ENCODE measurements at regions not wholly inside any gene's neighbourhood (a gene's known extent, or its start where the extent isn't known, plus 50 kb on each side); places are given as distances from the start of the nearest gene placed in this dataset.
"Not testable (repeated sequence)": the region's sequence is repeated elsewhere in the genome, so short reads cannot be mapped to it uniquely, and the experiment has no call there.

- no peak overlapping the region for H3K27ac Mint-ChIP-seq
- H3K4me3 Mint-ChIP-seq (ENCODE audit: low read depth), result no peak overlapping the region
- peaks cover 3% of the 10 kb centered on the region for H3K9me3 Mint-ChIP-seq (ENCODE audit: low read depth)
- no peaks in the 10 kb centered on the region for H3K27me3 Mint-ChIP-seq
- no peaks in the 10 kb centered on the region for H3K36me3 Mint-ChIP-seq (ENCODE audit: insufficient read depth)
- H3K4me1 Mint-ChIP-seq (ENCODE audit: low read depth), result peaks cover 29% of the 10 kb centered on the region
- DNase-seq (ENCODE audit: low spot score, unreplicated experiment), result no peak
- no peak for TF ChIP-seq CTCF (IDR thresholded peaks at IDR 0.05; ENCODE audit: unreplicated experiment)
These were observed 197.5 kb upstream of the SULF2 start for GRCh38 chr20:47982574-47983360.

GRCh38 chr20:47981222-47981621, 195.9 kb upstream of the SULF2 start:
- Mint-ChIP-seq H3K4me1 (ENCODE audit: low read depth) (peaks cover 37% of the 10 kb centered on the region), H3K27me3 (no peaks in the 10 kb centered on the region), H3K9me3 (ENCODE audit: low read depth) (peaks cover 3% of the 10 kb centered on the region), H3K27ac (no peak overlapping the region), H3K4me3 (ENCODE audit: low read depth) (no peak overlapping the region), H3K36me3 (ENCODE audit: insufficient read depth) (no peaks in the 10 kb centered on the region)
- TF ChIP-seq CTCF (IDR thresholded peaks at IDR 0.05; ENCODE audit: unreplicated experiment), result no peak
- DNase-seq (ENCODE audit: low spot score, unreplicated experiment), result no peak

- Mint-ChIP-seq H3K9me3 (ENCODE audit: low read depth) (peaks cover 3% of the 10 kb centered on the region), H3K36me3 (ENCODE audit: insufficient read depth) (no peaks in the 10 kb centered on the region), H3K27ac (peak overlapping the region; percentile 49), H3K4me1 (ENCODE audit: low read depth) (peaks cover 40% of the 10 kb centered on the region), H3K27me3 (no peaks in the 10 kb centered on the region), H3K4me3 (ENCODE audit: low read depth) (no peak overlapping the region)
- no peak for TF ChIP-seq CTCF (IDR thresholded peaks at IDR 0.05; ENCODE audit: unreplicated experiment)
- DNase-seq (ENCODE audit: low spot score, unreplicated experiment), result no peak
These were observed 195.3 kb upstream of the SULF2 start for GRCh38 chr20:47980336-47981177.

GRCh38 chr20:47979361-47980095, 194.2 kb upstream of the SULF2 start:
- H3K27me3 Mint-ChIP-seq; H3K9me3 Mint-ChIP-seq (ENCODE audit: low read depth); H3K4me3 Mint-ChIP-seq (ENCODE audit: low read depth); H3K36me3 Mint-ChIP-seq (ENCODE audit: insufficient read depth); DNase-seq (ENCODE audit: low spot score, unreplicated experiment): not testable (repeated sequence)
- Mint-ChIP-seq H3K4me1 (ENCODE audit: low read depth) (peaks cover 40% of the 10 kb centered on the region), H3K27ac (peak overlapping the region; percentile 77)

- H3K36me3 Mint-ChIP-seq (ENCODE audit: insufficient read depth); H3K9me3 Mint-ChIP-seq (ENCODE audit: low read depth); H3K27me3 Mint-ChIP-seq; H3K4me3 Mint-ChIP-seq (ENCODE audit: low read depth); DNase-seq (ENCODE audit: low spot score, unreplicated experiment): not testable (repeated sequence)
- Mint-ChIP-seq H3K4me1 (ENCODE audit: low read depth) (peaks cover 45% of the 10 kb centered on the region), H3K27ac (peak overlapping the region; percentile 77)
These were observed 193.3 kb upstream of the SULF2 start for GRCh38 chr20:47978428-47979120.

GRCh38 chr20:47977789-47978252, 192.5 kb upstream of the SULF2 start:
- not testable (repeated sequence) for H3K9me3 Mint-ChIP-seq (ENCODE audit: low read depth); DNase-seq (ENCODE audit: low spot score, unreplicated experiment); H3K4me3 Mint-ChIP-seq (ENCODE audit: low read depth); H3K27me3 Mint-ChIP-seq; H3K36me3 Mint-ChIP-seq (ENCODE audit: insufficient read depth)
- H3K4me1 Mint-ChIP-seq (ENCODE audit: low read depth), result peaks cover 52% of the 10 kb centered on the region
- peak overlapping the region; percentile 31 for H3K27ac Mint-ChIP-seq

GRCh38 chr20:47977017-47977788, 191.9 kb upstream of the SULF2 start:
- not testable (repeated sequence) for H3K27ac Mint-ChIP-seq; H3K9me3 Mint-ChIP-seq (ENCODE audit: low read depth); H3K4me3 Mint-ChIP-seq (ENCODE audit: low read depth); H3K36me3 Mint-ChIP-seq (ENCODE audit: insufficient read depth); DNase-seq (ENCODE audit: low spot score, unreplicated experiment); H3K27me3 Mint-ChIP-seq
- H3K4me1 Mint-ChIP-seq (ENCODE audit: low read depth), result peaks cover 51% of the 10 kb centered on the region

Measured in progenitor cell of endocrine pancreas (in vitro differentiated cells).